ENCODE measurements at regions not wholly inside any gene's neighbourhood (a gene's known extent, or its start where the extent isn't known, plus 50 kb on each side); places are given as distances from the start of the nearest gene placed in this dataset.

DNA sequence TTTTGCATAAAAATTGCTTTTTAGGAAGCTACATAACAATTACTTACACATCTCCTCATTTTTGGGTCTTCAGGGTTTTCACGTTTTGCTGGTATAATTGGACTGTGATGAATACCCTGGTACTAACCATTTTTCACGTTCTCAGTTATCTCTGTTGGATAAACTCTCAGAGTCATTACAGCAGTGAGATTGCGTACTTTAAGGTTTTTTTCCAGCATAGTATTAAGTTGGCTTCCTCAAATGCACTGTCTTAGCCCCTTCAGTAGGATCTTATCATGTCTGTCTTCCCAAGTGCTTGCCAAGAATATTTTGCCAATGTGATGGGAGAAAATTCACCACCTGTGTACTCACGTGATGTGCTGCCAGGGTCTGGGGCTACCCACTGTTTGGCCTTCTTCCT, 342.5 kb downstream of the TEX29 start:
- ChIA-PET CTCF (ENCODE audit: partially characterized antibody) (no interaction called here), POLR2A (ENCODE audit: partially characterized antibody) (no interaction called here)
- intact Hi-C loops (cut with micrococcal nuclease) = no loop called here
- Histone ChIP-seq H3K27ac (ENCODE audit: low read depth, low read length) (no peak overlapping the region), H3K27me3 (ENCODE audit: insufficient read depth, low read length) (no peaks in the 10 kb centered on the region), H3K9me3 (ENCODE audit: control insufficient read depth in 1 of 2, low read length in 2 of 2) (no peaks in the 10 kb centered on the region), H3K4me3 (ENCODE audit: low read length in 2 of 2) (no peak overlapping the region), H3K36me3 (ENCODE audit: insufficient read depth, low read length) (no peaks in the 10 kb centered on the region), H3K4me1 (ENCODE audit: insufficient read depth, low read length) (no peaks in the 10 kb centered on the region)
- DNase-seq = no peak
- H3K27me3 Mint-ChIP-seq = peaks cover 0 to 2% of the 10 kb centered on the region in 2 donors
- no peak overlapping the region for H3K27ac Mint-ChIP-seq
- no peaks in the 10 kb centered on the region for H3K36me3 Mint-ChIP-seq
- no peaks in the 10 kb centered on the region for H3K4me1 Mint-ChIP-seq
- peaks cover 0 to 1% (median 0%) of the 10 kb centered on the region in 8 donors for H3K9me3 Mint-ChIP-seq
- no peak overlapping the region for H3K4me3 Mint-ChIP-seq

DNA sequence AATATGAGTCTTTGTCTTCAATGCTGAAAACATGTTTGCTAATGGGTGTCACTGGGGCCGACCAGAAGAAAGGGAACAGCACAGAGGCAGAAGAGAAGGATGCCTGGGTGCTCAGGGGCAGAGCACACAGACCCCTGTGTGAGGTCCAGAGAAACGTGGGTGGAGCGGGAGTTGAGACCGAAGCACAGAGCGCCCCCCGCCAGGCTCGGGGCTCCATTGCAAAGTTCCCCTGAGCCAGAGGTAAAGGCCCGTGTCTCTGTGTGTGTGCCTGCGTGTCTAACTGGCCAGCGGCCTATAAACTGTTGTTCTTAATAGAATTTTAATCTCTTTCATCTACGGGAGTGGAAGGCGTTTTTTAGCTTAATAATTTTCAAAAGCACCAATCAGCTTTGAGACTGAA, 343.1 kb downstream of the TEX29 start:
- no peaks in the 10 kb centered on the region for H3K36me3 ChIP-seq (ENCODE audit: insufficient read depth, low read length)
- no peak for DNase-seq
- no peaks in the 10 kb centered on the region for H3K4me1 ChIP-seq (ENCODE audit: insufficient read depth, low read length)
- H3K27ac ChIP-seq (ENCODE audit: low read depth, low read length) = no peak overlapping the region
- ChIA-PET POLR2A (ENCODE audit: partially characterized antibody) (no interaction called here), CTCF (ENCODE audit: partially characterized antibody) (no interaction called here)
- H3K9me3 Mint-ChIP-seq = peaks cover 0 to 1% (median 0%) of the 10 kb centered on the region in 8 donors
- H3K27ac Mint-ChIP-seq = no peak overlapping the region
- no peaks in the 10 kb centered on the region for H3K27me3 ChIP-seq (ENCODE audit: insufficient read depth, low read length)
- H3K27me3 Mint-ChIP-seq = peaks cover 0 to 2% of the 10 kb centered on the region in 2 donors
- intact Hi-C loops (cut with micrococcal nuclease) = no loop called here
- no peak overlapping the region for H3K4me3 Mint-ChIP-seq
- no peaks in the 10 kb centered on the region for H3K36me3 Mint-ChIP-seq
- no peak overlapping the region for H3K4me3 ChIP-seq (ENCODE audit: low read length in 2 of 2)
- H3K4me1 Mint-ChIP-seq = no peaks in the 10 kb centered on the region
- no peaks in the 10 kb centered on the region for H3K9me3 ChIP-seq (ENCODE audit: control insufficient read depth in 1 of 2, low read length in 2 of 2)

DNA sequence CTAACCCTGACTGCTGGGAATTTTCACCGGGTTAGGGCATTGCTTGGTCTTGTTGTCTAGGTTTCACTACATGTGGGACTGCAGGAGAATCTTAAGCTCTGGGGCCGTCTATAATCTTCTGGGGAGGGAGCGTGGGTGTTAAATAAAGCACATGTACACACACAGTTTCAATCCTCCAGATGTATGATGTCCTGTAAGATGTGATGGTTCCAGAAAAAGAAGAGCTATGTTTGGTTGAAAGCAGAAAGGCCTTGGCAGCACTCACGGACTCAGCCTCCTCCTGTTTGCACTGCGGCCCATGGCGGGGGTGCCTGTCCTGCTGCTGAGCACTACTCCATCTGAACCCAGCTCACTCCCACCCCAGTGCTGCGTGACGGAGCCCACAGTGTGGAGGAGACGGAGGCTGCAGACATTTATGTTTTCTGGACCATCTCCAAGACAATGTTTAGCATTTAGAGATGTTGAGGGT, 343.5 kb downstream of the TEX29 start:
- Mint-ChIP-seq H3K27me3 (peaks cover 0 to 2% of the 10 kb centered on the region in 2 donors), H3K4me3 (no peak overlapping the region), H3K9me3 (peaks cover 0 to 1% (median 0%) of the 10 kb centered on the region in 8 donors), H3K27ac (no peak overlapping the region), H3K4me1 (no peaks in the 10 kb centered on the region), H3K36me3 (no peaks in the 10 kb centered on the region)
- no peaks in the 10 kb centered on the region for H3K27me3 ChIP-seq (ENCODE audit: insufficient read depth, low read length)
- no peak overlapping the region for H3K27ac ChIP-seq (ENCODE audit: low read depth, low read length)
- POLR2A ChIA-PET (ENCODE audit: partially characterized antibody) = no interaction called here
- no peak for DNase-seq
- no peak overlapping the region for H3K4me3 ChIP-seq (ENCODE audit: low read length in 2 of 2)
- H3K36me3 ChIP-seq (ENCODE audit: insufficient read depth, low read length) = no peaks in the 10 kb centered on the region
- no peaks in the 10 kb centered on the region for H3K4me1 ChIP-seq (ENCODE audit: insufficient read depth, low read length)
- CTCF ChIA-PET (ENCODE audit: partially characterized antibody) = no interaction called here
- H3K9me3 ChIP-seq (ENCODE audit: control insufficient read depth in 1 of 2, low read length in 2 of 2) = no peaks in the 10 kb centered on the region
- intact Hi-C loops (cut with micrococcal nuclease) = no loop called here

DNA sequence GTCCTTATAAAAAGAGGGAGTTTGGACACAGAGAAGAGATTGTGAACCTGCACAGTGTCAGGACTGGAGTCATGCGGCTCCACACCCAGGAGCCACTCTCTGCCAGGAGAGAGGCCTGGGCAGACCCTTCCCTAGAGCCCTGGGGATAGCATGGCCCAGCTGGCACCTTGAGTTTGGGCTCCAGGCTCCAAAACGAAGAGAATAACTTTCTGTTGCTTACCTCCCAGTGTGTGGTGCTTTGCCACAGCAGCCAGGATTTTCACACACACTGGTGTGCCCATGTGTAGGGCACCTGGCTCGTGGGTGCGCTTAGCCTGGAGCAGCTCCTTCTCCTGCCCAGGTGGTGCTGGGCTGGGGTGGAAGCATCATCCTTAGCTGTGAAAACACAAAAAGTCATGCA, 344.3 kb downstream of the TEX29 start:
- H3K27me3 Mint-ChIP-seq = peaks cover 0 to 2% of the 10 kb centered on the region in 2 donors
- no peaks in the 10 kb centered on the region for H3K4me1 Mint-ChIP-seq
- H3K27ac ChIP-seq (ENCODE audit: low read depth, low read length) = no peak overlapping the region
- H3K4me3 ChIP-seq (ENCODE audit: low read length in 2 of 2) = no peak overlapping the region
- H3K9me3 Mint-ChIP-seq = peaks cover 0 to 1% (median 0%) of the 10 kb centered on the region in 8 donors
- no peak for DNase-seq
- no peaks in the 10 kb centered on the region for H3K27me3 ChIP-seq (ENCODE audit: insufficient read depth, low read length)
- H3K36me3 Mint-ChIP-seq = no peaks in the 10 kb centered on the region
- H3K27ac Mint-ChIP-seq = no peak overlapping the region
- no peak overlapping the region for H3K4me3 Mint-ChIP-seq
- ChIA-PET CTCF (ENCODE audit: partially characterized antibody) (no interaction called here), POLR2A (ENCODE audit: partially characterized antibody) (no interaction called here)
- H3K4me1 ChIP-seq (ENCODE audit: insufficient read depth, low read length) = no peaks in the 10 kb centered on the region
- intact Hi-C loops (cut with micrococcal nuclease) = no loop called here
- no peaks in the 10 kb centered on the region for H3K9me3 ChIP-seq (ENCODE audit: control insufficient read depth in 1 of 2, low read length in 2 of 2)
- no peaks in the 10 kb centered on the region for H3K36me3 ChIP-seq (ENCODE audit: insufficient read depth, low read length)

DNA sequence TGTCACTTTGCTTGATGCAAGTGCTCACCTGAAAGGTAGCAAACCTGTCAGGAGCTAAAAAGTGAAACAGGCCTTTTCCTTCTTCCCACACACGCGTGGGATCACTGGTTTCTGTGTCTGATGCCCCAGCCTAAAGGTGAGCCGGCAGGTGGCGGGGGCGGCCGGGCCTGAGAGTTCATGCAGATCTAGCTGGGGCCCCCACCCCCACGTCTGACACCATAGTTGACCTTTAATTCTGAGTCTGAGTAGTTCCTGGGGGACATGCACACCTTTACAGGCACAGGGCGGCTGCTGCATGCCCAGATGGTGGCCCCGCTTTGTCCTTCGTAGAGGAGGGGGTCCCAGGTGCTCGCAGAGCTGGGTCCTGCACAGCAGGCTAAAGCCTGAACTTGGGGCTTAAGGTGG, 345.3 kb downstream of the TEX29 start:
- Histone ChIP-seq H3K27me3 (ENCODE audit: insufficient read depth, low read length) (no peaks in the 10 kb centered on the region), H3K4me3 (ENCODE audit: low read length in 2 of 2) (no peak overlapping the region), H3K36me3 (ENCODE audit: insufficient read depth, low read length) (no peaks in the 10 kb centered on the region), H3K27ac (ENCODE audit: low read depth, low read length) (no peak overlapping the region), H3K4me1 (ENCODE audit: insufficient read depth, low read length) (no peaks in the 10 kb centered on the region), H3K9me3 (ENCODE audit: control insufficient read depth in 1 of 2, low read length in 2 of 2) (no peaks in the 10 kb centered on the region)
- Mint-ChIP-seq H3K27me3 (peaks cover 0 to 2% of the 10 kb centered on the region in 2 donors), H3K27ac (no peak overlapping the region), H3K4me3 (no peak overlapping the region), H3K4me1 (no peaks in the 10 kb centered on the region), H3K36me3 (no peaks in the 10 kb centered on the region), H3K9me3 (peaks cover 0 to 1% (median 0%) of the 10 kb centered on the region in 8 donors)
- ChIA-PET POLR2A (ENCODE audit: partially characterized antibody) (no interaction called here), CTCF (ENCODE audit: partially characterized antibody) (no interaction called here)
- no peak for DNase-seq
- intact Hi-C loops (cut with micrococcal nuclease) = no loop called here

DNA sequence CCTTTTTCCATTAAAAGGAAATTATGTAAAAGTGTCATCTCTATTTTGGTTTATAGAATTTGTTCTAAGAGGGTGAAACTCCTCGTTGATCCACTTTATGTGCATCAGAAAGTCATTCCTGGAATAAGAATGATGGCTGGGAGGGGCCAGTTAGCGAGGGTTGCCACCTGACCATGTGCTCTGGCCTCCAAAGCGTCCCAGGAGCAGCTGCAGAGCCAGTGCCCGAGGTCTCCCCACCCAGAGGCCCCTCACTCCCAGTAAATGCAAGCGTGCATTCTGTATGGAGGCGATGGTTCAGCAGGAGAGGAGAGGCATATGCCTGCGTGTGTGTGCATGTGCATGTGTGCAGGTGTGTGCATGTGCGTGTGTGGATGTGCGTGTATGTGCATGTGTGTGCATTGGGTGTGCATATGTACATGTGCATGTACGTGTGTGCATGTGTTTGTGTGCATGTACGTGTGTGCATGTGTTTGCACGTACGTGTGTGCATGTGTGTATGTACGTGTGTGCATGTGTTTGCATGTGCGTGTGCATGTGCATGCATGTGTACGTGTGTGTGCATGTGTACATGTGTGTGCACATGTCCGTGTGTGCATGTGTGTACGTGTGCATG, 345.8 kb downstream of the TEX29 start:
- POLR2A ChIA-PET (ENCODE audit: partially characterized antibody) = no interaction called here
- Histone ChIP-seq H3K36me3 (ENCODE audit: insufficient read depth, low read length) (no peaks in the 10 kb centered on the region), H3K27ac (ENCODE audit: low read depth, low read length) (no peak overlapping the region), H3K9me3 (ENCODE audit: control insufficient read depth in 1 of 2, low read length in 2 of 2) (no peaks in the 10 kb centered on the region), H3K27me3 (ENCODE audit: insufficient read depth, low read length) (no peaks in the 10 kb centered on the region), H3K4me3 (ENCODE audit: low read length in 2 of 2) (no peak overlapping the region), H3K4me1 (ENCODE audit: insufficient read depth, low read length) (no peaks in the 10 kb centered on the region)
- intact Hi-C loops (cut with micrococcal nuclease) = no loop called here
- Mint-ChIP-seq H3K9me3 (peaks cover 0 to 1% (median 0%) of the 10 kb centered on the region in 8 donors), H3K27me3 (peaks cover 0 to 2% of the 10 kb centered on the region in 2 donors), H3K4me1 (no peaks in the 10 kb centered on the region), H3K27ac (no peak overlapping the region), H3K4me3 (no peak overlapping the region), H3K36me3 (no peaks in the 10 kb centered on the region)
- CTCF ChIA-PET (ENCODE audit: partially characterized antibody) = no interaction called here
- DNase-seq = no peak

DNA sequence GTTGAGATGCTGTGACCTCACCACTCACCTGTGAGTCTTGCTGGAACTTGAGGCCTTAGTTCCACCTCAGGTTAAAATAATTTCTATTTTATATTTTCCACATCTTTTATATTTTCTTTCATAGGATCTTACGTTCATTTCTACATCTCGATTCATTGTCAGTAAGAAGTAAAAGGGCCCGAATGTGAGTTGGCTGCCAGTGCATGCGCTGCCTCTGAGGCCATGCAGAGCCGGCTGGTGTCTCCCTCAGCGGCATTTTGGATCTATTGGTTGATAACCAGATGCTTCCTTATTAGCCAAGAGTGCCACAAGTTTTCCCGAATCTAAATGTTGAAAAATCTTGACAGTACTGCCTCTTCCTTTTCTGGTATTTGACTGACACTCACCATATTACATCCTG, 347.3 kb downstream of the TEX29 start:
- CTCF ChIA-PET (ENCODE audit: partially characterized antibody) = no interaction called here
- H3K27me3 Mint-ChIP-seq = no peaks in the 10 kb centered on the region
- peaks cover 0 to 1% (median 0%) of the 10 kb centered on the region in 8 donors for H3K9me3 Mint-ChIP-seq
- no peaks in the 10 kb centered on the region for H3K4me1 Mint-ChIP-seq
- H3K27ac Mint-ChIP-seq = no peak overlapping the region
- H3K4me1 ChIP-seq (ENCODE audit: insufficient read depth, low read length) = no peaks in the 10 kb centered on the region
- intact Hi-C loops (cut with micrococcal nuclease) = no loop called here
- H3K9me3 ChIP-seq (ENCODE audit: control insufficient read depth in 1 of 2, low read length in 2 of 2) = no peaks in the 10 kb centered on the region
- no peak overlapping the region for H3K27ac ChIP-seq (ENCODE audit: low read depth, low read length)
- POLR2A ChIA-PET (ENCODE audit: partially characterized antibody) = no interaction called here
- no peak overlapping the region for H3K4me3 Mint-ChIP-seq
- no peaks in the 10 kb centered on the region for H3K36me3 ChIP-seq (ENCODE audit: insufficient read depth, low read length)
- no peak overlapping the region for H3K4me3 ChIP-seq (ENCODE audit: low read length in 2 of 2)
- DNase-seq = no peak
- H3K36me3 Mint-ChIP-seq = no peaks in the 10 kb centered on the region
- H3K27me3 ChIP-seq (ENCODE audit: insufficient read depth, low read length) = no peaks in the 10 kb centered on the region

DNA sequence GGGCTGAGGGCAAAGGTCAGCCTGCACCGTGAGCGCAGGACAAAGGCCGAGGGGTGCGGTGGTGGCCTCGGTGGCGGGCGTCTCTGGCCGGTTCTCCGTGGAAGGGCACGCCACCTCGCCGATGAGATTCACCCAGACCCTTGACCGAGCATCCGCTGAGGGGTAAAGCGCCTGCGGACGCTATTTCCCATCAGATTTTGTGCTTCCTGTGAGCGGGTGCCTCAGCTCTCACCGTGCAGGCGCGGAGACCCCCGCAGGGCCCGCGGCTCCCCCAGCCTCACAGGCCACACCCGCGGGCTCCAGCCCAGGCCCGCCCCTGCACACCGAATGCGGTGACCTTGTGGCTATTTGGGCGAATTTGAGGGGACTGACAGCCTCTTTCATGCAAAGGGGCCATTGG, 348.0 kb downstream of the TEX29 start:
- Histone ChIP-seq H3K4me1 (ENCODE audit: insufficient read depth, low read length) (no peaks in the 10 kb centered on the region), H3K9me3 (ENCODE audit: control insufficient read depth in 1 of 2, low read length in 2 of 2) (no peaks in the 10 kb centered on the region), H3K27ac (ENCODE audit: low read depth, low read length) (no peak overlapping the region), H3K36me3 (ENCODE audit: insufficient read depth, low read length) (no peaks in the 10 kb centered on the region), H3K4me3 (ENCODE audit: low read length in 2 of 2) (no peak overlapping the region), H3K27me3 (ENCODE audit: insufficient read depth, low read length) (no peaks in the 10 kb centered on the region)
- Mint-ChIP-seq H3K4me1 (no peaks in the 10 kb centered on the region), H3K9me3 (no peaks in the 10 kb centered on the region), H3K36me3 (no peaks in the 10 kb centered on the region), H3K4me3 (no peak overlapping the region), H3K27me3 (no peaks in the 10 kb centered on the region), H3K27ac (no peak overlapping the region)
- intact Hi-C loops (cut with micrococcal nuclease) = no loop called here
- no peak for DNase-seq
- POLR2A ChIA-PET (ENCODE audit: partially characterized antibody) = no interaction called here
- CTCF ChIA-PET (ENCODE audit: partially characterized antibody) = no interaction called here
